ENCODE measurements at regions not wholly inside any gene's neighbourhood (a gene's known extent, or its start where the extent isn't known, plus 50 kb on each side); places are given as distances from the start of the nearest gene placed in this dataset.

- TF ChIP-seq, protein P1, sequence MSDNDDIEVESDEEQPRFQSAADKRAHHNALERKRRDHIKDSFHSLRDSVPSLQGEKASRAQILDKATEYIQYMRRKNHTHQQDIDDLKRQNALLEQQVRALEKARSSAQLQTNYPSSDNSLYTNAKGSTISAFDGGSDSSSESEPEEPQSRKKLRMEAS (IDR thresholded peaks at IDR 0.05), result no peak
- no peak for TF ChIP-seq EP300 (IDR thresholded peaks at IDR 0.05; ENCODE audit: borderline replicate concordance)
- no peak for TF ChIP-seq TAF1 (IDR thresholded peaks at IDR 0.05; ENCODE audit: low read depth)
Measured at GRCh38 chr13:72149701-72150100, 282.7 kb upstream of the DACH1 start.
